ENCODE measurements at regions not wholly inside any gene's neighbourhood (a gene's known extent, or its start where the extent isn't known, plus 50 kb on each side); places are given as distances from the start of the nearest gene placed in this dataset.
"Not testable (repeated sequence)": the region's sequence is repeated elsewhere in the genome, so short reads cannot be mapped to it uniquely, and the experiment has no call there.

- no peak for DNase-seq
- no peaks in the 10 kb centered on the region for H3K27me3 ChIP-seq
- no peaks in the 10 kb centered on the region for H3K4me1 ChIP-seq
- H3K4me3 ChIP-seq = no peak overlapping the region
- H3K36me3 ChIP-seq = no peaks in the 10 kb centered on the region
- intact Hi-C loops (cut with DNase I) = no loop called here
- no peak for ATAC-seq
- H3K9me3 ChIP-seq = no peaks in the 10 kb centered on the region
- H3K27ac ChIP-seq = no peak overlapping the region
- TF ChIP-seq CTCF (IDR thresholded peaks at IDR 0.05) = no peak
Observed at GRCh38 chr12:108424816-108425215, 85.7 kb upstream of the CMKLR1 start.

- H3K4me3 ChIP-seq = no peak overlapping the region
- H3K27ac ChIP-seq = no peak overlapping the region
- intact Hi-C loops (cut with DNase I) = no loop called here
- ATAC-seq (no peak), DNase-seq (no peak)
- H3K9me3 ChIP-seq = no peaks in the 10 kb centered on the region
- no peaks in the 10 kb centered on the region for H3K36me3 ChIP-seq
- no peaks in the 10 kb centered on the region for H3K4me1 ChIP-seq
- H3K27me3 ChIP-seq = no peaks in the 10 kb centered on the region
- TF ChIP-seq CTCF (IDR thresholded peaks at IDR 0.05) = no peak
Observed at GRCh38 chr12:108424026-108424425, 84.9 kb upstream of the CMKLR1 start.

DNA sequence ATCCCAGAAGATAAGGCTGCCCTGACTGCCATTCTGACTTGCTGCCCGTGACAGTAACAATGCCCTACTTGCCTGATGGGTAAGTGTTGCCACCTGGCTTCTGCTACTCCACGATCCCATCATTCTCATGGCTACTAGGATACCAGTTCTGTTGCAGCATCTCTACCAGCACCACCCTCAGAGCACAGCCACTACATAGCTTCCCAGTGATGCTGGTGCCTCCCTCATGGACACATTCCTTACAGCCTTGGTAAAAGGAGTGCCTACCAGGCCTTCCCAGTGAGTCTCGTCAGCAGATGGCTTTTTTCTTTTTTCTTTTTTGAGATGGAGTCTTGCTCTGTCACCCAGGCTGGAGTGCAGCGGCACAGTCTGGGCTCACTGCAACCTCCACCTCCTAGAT is 84.4 kb upstream of the CMKLR1 start:
- DNase-seq (no peak), ATAC-seq (no peak)
- no peaks in the 10 kb centered on the region for H3K9me3 ChIP-seq
- no peak for TF ChIP-seq CTCF (IDR thresholded peaks at IDR 0.05)
- H3K27ac ChIP-seq = no peak overlapping the region
- no peaks in the 10 kb centered on the region for H3K27me3 ChIP-seq
- no peak overlapping the region for H3K4me3 ChIP-seq
- H3K36me3 ChIP-seq = no peaks in the 10 kb centered on the region
- H3K4me1 ChIP-seq = no peaks in the 10 kb centered on the region
- intact Hi-C loops (cut with DNase I) = no loop called here

- H3K36me3 ChIP-seq; H3K4me3 ChIP-seq; H3K27me3 ChIP-seq; ATAC-seq; intact Hi-C loops (cut with DNase I); H3K4me1 ChIP-seq; DNase-seq; H3K27ac ChIP-seq; H3K9me3 ChIP-seq: not testable (repeated sequence)
Observed at GRCh38 chr12:108421082-108421481, 82.0 kb upstream of the CMKLR1 start.

GRCh38 chr12:108420421-108420820 is 81.3 kb upstream of the CMKLR1 start:
- DNase-seq; ATAC-seq; H3K27ac ChIP-seq; intact Hi-C loops (cut with DNase I); H3K27me3 ChIP-seq; H3K4me3 ChIP-seq; H3K4me1 ChIP-seq; H3K36me3 ChIP-seq; H3K9me3 ChIP-seq: not testable (repeated sequence)

- Histone ChIP-seq H3K27me3 (no peaks in the 10 kb centered on the region), H3K9me3 (no peaks in the 10 kb centered on the region), H3K36me3 (no peaks in the 10 kb centered on the region), H3K4me1 (no peaks in the 10 kb centered on the region), H3K4me3 (no peak overlapping the region), H3K27ac (no peak overlapping the region)
- intact Hi-C loops (cut with DNase I) = no loop called here
- DNase-seq (no peak), ATAC-seq (no peak)
- no peak for TF ChIP-seq CTCF (IDR thresholded peaks at IDR 0.05)
Observed at GRCh38 chr12:108419949-108420348, 80.8 kb upstream of the CMKLR1 start.

DNA sequence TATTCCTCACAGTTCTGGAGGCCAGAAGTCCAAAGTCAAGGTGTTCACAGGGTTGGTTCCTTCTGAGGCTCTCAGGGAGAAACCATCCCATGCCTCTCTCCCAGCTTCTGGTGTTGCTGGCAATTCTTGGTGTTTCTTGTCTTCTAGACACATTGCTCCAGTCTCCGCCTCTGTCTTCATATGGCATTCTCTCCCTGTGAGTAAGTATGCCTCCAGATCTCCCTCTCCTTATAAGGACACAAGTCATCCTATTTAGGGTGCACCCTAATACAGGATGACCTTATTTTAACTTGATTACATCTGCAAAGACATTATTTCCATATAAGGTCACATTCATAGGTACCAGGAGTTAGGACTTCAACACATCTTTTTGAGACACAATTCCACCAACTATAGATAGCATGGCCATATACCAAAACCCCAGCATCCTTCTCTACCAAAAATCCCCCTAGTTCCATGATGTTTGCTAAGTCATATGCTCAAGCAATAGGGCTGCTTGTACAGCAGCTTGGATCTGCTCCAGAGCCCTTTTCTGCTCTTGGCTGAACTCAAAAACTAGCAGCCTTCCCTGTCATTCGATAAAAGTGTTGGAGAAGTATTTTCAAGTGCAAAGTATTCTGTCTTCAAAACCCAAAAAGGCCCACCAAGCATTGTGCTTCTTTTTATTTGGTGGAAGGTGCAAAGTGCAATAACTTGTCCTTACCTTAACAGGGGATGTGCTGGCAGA is 79.2 kb upstream of the CMKLR1 start:
- Histone ChIP-seq H3K36me3 (no peaks in the 10 kb centered on the region), H3K27ac (no peak overlapping the region), H3K27me3 (no peaks in the 10 kb centered on the region), H3K4me3 (no peak overlapping the region), H3K9me3 (no peaks in the 10 kb centered on the region), H3K4me1 (no peaks in the 10 kb centered on the region)
- DNase-seq = no peak
- intact Hi-C loops (cut with DNase I) = no loop called here
- no peak for ATAC-seq
- no peak for TF ChIP-seq CTCF (IDR thresholded peaks at IDR 0.05)

All from upper lobe of right lung (tissue), 1 donor.